ENCODE measurements at regions not wholly inside any gene's neighbourhood (a gene's known extent, or its start where the extent isn't known, plus 50 kb on each side); places are given as distances from the start of the nearest gene placed in this dataset.

GRCh38 chr6:165722022-165722421 is 59.0 kb upstream of the PDE10A start:
- no peak for FAIRE-seq
- no peaks in the 10 kb centered on the region for H3K36me3 ChIP-seq (ENCODE audit: control insufficient read depth in 2 of 3, insufficient read depth in 3 of 3, low read length in 3 of 3)
- no peaks in the 10 kb centered on the region for H3K4me1 ChIP-seq (ENCODE audit: control insufficient read depth in 2 of 3, insufficient read depth in 2 of 3, low read depth in 1 of 3, low read length in 3 of 3)
- H3K27me3 ChIP-seq (ENCODE audit: control insufficient read depth, insufficient read depth, low read length) = no peaks in the 10 kb centered on the region
- no peaks in the 10 kb centered on the region for H3K9me3 ChIP-seq (ENCODE audit: control insufficient read depth in 2 of 3, insufficient read depth in 1 of 3, low read length in 3 of 3)
- DNase-seq = no peak
- H3K4me3 ChIP-seq (ENCODE audit: low read length in 3 of 3) = no peak overlapping the region
- intact Hi-C loops (cut with DNase I) = no loop called here
- no peak for TF ChIP-seq CTCF (IDR thresholded peaks at IDR 0.05; ENCODE audit: borderline replicate concordance, extremely low read depth, insufficient read depth)
- no peak overlapping the region for H3K9ac ChIP-seq (ENCODE audit: low read length in 3 of 3)
- H3K27ac ChIP-seq (ENCODE audit: low read depth in 2 of 2, low read length in 2 of 2) = no peak overlapping the region

- intact Hi-C loops (cut with DNase I) = no loop called here
- H3K4me3 ChIP-seq (ENCODE audit: low read length in 3 of 3) = no peak overlapping the region
- no peaks in the 10 kb centered on the region for H3K36me3 ChIP-seq (ENCODE audit: control insufficient read depth in 2 of 3, insufficient read depth in 3 of 3, low read length in 3 of 3)
- H3K9me3 ChIP-seq (ENCODE audit: control insufficient read depth in 2 of 3, insufficient read depth in 1 of 3, low read length in 3 of 3) = no peaks in the 10 kb centered on the region
- no peak overlapping the region for H3K9ac ChIP-seq (ENCODE audit: low read length in 3 of 3)
- H3K27me3 ChIP-seq (ENCODE audit: control insufficient read depth, insufficient read depth, low read length) = no peaks in the 10 kb centered on the region
- no peak for FAIRE-seq
- TF ChIP-seq CTCF (IDR thresholded peaks at IDR 0.05; ENCODE audit: borderline replicate concordance, extremely low read depth, insufficient read depth) = no peak
- DNase-seq = no peak
- no peaks in the 10 kb centered on the region for H3K4me1 ChIP-seq (ENCODE audit: control insufficient read depth in 2 of 3, insufficient read depth in 2 of 3, low read depth in 1 of 3, low read length in 3 of 3)
- H3K27ac ChIP-seq (ENCODE audit: low read depth in 2 of 2, low read length in 2 of 2) = no peak overlapping the region
Observed at GRCh38 chr6:165721356-165721755, 58.3 kb upstream of the PDE10A start.

GRCh38 chr6:165718491-165718891 is 55.5 kb upstream of the PDE10A start:
- Histone ChIP-seq H3K4me1 (ENCODE audit: control insufficient read depth in 2 of 3, insufficient read depth in 2 of 3, low read depth in 1 of 3, low read length in 3 of 3) (no peaks in the 10 kb centered on the region), H3K9ac (ENCODE audit: low read length in 3 of 3) (no peak overlapping the region), H3K4me3 (ENCODE audit: low read length in 3 of 3) (no peak overlapping the region), H3K9me3 (ENCODE audit: control insufficient read depth in 2 of 3, insufficient read depth in 1 of 3, low read length in 3 of 3) (no peaks in the 10 kb centered on the region), H3K27me3 (ENCODE audit: control insufficient read depth, insufficient read depth, low read length) (no peaks in the 10 kb centered on the region), H3K36me3 (ENCODE audit: control insufficient read depth in 2 of 3, insufficient read depth in 3 of 3, low read length in 3 of 3) (no peaks in the 10 kb centered on the region), H3K27ac (ENCODE audit: low read depth in 2 of 2, low read length in 2 of 2) (no peak overlapping the region)
- intact Hi-C loops (cut with DNase I) = no loop called here
- no peak for TF ChIP-seq CTCF (IDR thresholded peaks at IDR 0.05; ENCODE audit: borderline replicate concordance, extremely low read depth, insufficient read depth)
- DNase-seq (no peak), FAIRE-seq (no peak)

GRCh38 chr6:165717732-165718465 is 54.9 kb upstream of the PDE10A start:
- Histone ChIP-seq H3K36me3 (ENCODE audit: control insufficient read depth in 2 of 3, insufficient read depth in 3 of 3, low read length in 3 of 3) (no peaks in the 10 kb centered on the region), H3K9me3 (ENCODE audit: control insufficient read depth in 2 of 3, insufficient read depth in 1 of 3, low read length in 3 of 3) (no peaks in the 10 kb centered on the region), H3K4me3 (ENCODE audit: low read length in 3 of 3) (no peak overlapping the region), H3K27ac (ENCODE audit: low read depth in 2 of 2, low read length in 2 of 2) (no peak overlapping the region), H3K27me3 (ENCODE audit: control insufficient read depth, insufficient read depth, low read length) (no peaks in the 10 kb centered on the region), H3K4me1 (ENCODE audit: control insufficient read depth in 2 of 3, insufficient read depth in 2 of 3, low read depth in 1 of 3, low read length in 3 of 3) (no peaks in the 10 kb centered on the region), H3K9ac (ENCODE audit: low read length in 3 of 3) (no peak overlapping the region)
- intact Hi-C loops (cut with DNase I) = no loop called here
- TF ChIP-seq CTCF (IDR thresholded peaks at IDR 0.05; ENCODE audit: borderline replicate concordance, extremely low read depth, insufficient read depth) = no peak
- no peak for FAIRE-seq
- DNase-seq = no peak

Measured in kidney (tissue), 13 donors.